ENCODE measurements at regions not wholly inside any gene's neighbourhood (a gene's known extent, or its start where the extent isn't known, plus 50 kb on each side); places are given as distances from the start of the nearest gene placed in this dataset.

DNA sequence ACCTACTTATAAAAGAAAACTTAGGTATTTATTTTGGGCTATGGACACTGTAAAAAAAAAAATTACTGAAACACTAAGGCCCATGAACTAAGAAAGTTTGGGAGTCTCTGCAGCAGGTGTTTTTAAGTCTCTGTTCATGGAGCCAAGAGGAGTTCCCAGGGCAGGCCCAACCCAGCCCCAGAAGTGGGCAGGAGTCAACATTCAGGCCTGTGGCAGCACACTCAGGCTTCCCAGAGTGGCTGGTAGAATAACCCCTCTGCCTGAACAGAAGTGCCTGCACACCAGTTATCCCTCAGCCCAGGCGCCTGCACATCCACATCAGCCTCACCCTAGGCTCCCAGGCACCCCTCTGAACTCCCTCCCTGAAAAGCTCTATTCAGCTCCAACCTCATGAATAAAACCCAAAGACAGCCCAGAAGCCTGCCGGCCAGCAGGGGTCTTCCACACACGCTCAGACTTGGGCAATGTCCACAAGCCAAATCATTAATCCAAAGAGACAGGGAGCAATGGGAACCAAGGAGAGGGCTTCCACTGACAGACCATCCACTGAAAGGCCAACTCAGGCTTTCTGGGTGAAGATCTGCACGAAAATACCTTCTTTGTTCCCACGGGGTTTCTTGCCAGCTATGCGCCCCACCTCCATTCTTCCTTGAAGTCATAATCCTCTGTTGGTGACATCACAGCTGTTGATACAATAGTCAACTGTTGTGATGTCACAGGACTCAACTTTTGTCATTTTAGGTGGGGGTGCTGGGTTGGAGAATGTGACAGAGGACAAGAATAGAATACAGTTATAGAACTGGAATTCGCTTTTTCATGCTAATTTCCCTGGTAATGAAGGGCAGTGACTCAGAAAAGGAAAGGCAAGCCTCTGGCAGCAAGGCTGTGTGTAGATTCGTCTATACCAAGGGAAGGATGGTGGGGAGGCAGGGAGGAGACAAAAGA lies 83.7 kb downstream of the RPL27A start:
- Mint-ChIP-seq H3K36me3 (ENCODE audit: low read depth) (no peaks in the 10 kb centered on the region), H3K27ac (ENCODE audit: unreplicated experiment) (peak overlapping the region; percentile 78), H3K9me3 (no peaks in the 10 kb centered on the region), H3K4me3 (no peak overlapping the region), H3K4me1 (peaks cover 23% of the 10 kb centered on the region), H3K27me3 (ENCODE audit: low read depth) (no peaks in the 10 kb centered on the region)
- DNase-seq (ENCODE audit: low read depth, low spot score): peak; percentile 4
- TF ChIP-seq, protein P1, sequence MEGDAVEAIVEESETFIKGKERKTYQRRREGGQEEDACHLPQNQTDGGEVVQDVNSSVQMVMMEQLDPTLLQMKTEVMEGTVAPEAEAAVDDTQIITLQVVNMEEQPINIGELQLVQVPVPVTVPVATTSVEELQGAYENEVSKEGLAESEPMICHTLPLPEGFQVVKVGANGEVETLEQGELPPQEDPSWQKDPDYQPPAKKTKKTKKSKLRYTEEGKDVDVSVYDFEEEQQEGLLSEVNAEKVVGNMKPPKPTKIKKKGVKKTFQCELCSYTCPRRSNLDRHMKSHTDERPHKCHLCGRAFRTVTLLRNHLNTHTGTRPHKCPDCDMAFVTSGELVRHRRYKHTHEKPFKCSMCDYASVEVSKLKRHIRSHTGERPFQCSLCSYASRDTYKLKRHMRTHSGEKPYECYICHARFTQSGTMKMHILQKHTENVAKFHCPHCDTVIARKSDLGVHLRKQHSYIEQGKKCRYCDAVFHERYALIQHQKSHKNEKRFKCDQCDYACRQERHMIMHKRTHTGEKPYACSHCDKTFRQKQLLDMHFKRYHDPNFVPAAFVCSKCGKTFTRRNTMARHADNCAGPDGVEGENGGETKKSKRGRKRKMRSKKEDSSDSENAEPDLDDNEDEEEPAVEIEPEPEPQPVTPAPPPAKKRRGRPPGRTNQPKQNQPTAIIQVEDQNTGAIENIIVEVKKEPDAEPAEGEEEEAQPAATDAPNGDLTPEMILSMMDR (conservative IDR thresholded peaks at IDR 0.05): no peak

GRCh38 chr11:8766988-8767374 lies 84.4 kb downstream of the RPL27A start:
- Mint-ChIP-seq H3K9me3 (no peaks in the 10 kb centered on the region), H3K27ac (ENCODE audit: unreplicated experiment) (no peak overlapping the region), H3K4me3 (no peak overlapping the region), H3K36me3 (ENCODE audit: low read depth) (no peaks in the 10 kb centered on the region), H3K27me3 (ENCODE audit: low read depth) (no peaks in the 10 kb centered on the region), H3K4me1 (peaks cover 23% of the 10 kb centered on the region)
- no peak for DNase-seq (ENCODE audit: low read depth, low spot score)
- TF ChIP-seq, protein P1 (conservative IDR thresholded peaks at IDR 0.05): no peak

DNA sequence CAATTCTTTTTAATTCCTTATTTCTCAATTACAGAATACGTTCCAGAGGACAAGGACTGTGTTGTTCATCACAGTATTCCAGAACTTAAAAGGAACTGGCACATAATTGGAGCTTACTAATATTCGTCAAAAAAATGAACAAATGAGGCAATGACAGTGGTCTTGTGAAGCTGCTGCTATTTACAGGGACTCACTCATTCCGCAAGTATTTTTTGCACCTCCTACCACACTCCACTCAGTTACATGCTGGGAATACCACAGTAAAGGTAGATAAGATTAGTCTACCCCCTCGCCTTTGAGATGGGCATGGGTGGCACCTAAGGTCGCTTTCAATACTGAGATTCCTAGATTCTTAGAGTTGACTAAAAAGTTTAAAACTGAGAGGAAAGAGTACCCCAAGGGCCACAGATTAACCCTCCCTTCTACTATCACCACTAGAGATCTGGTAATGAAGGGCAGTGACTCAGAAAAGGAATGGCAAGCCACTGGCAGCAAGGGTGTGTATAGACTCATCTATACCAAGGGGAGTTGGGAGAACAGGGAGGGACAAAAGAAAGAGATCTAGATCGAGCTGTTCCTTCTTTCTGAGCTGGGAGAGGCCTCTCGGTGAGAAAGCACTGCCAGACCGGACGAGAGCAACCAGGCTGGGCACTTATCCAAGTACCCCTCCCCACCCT lies 85.0 kb downstream of the RPL27A start:
- Mint-ChIP-seq H3K4me1 (peaks cover 23% of the 10 kb centered on the region), H3K27me3 (ENCODE audit: low read depth) (no peaks in the 10 kb centered on the region), H3K4me3 (no peak overlapping the region), H3K27ac (ENCODE audit: unreplicated experiment) (no peak overlapping the region), H3K36me3 (ENCODE audit: low read depth) (no peaks in the 10 kb centered on the region), H3K9me3 (no peaks in the 10 kb centered on the region)
- no peak for DNase-seq (ENCODE audit: low read depth, low spot score)
- TF ChIP-seq, protein P1 (conservative IDR thresholded peaks at IDR 0.05): no peak

GRCh38 chr11:8768625-8769333 lies 86.2 kb downstream of the RPL27A start:
- TF ChIP-seq, protein P1 (conservative IDR thresholded peaks at IDR 0.05): no peak

More at GRCh38 chr11:8768625-8769333, 86.2 kb downstream of the RPL27A start:
- Mint-ChIP-seq H3K27ac (ENCODE audit: unreplicated experiment) (peak overlapping the region; percentile 87), H3K4me3 (no peak overlapping the region), H3K9me3 (no peaks in the 10 kb centered on the region), H3K4me1 (peaks cover 18% of the 10 kb centered on the region), H3K27me3 (ENCODE audit: low read depth) (no peaks in the 10 kb centered on the region), H3K36me3 (ENCODE audit: low read depth) (no peaks in the 10 kb centered on the region)
- no peak for DNase-seq (ENCODE audit: low read depth, low spot score)
